Activated CD4-positive, alpha-beta T cell treated with anti-CD3 and anti-CD28 coated beads, Interleukin-2, amount 50 U/mL, for 16 hours (primary cell): ENCODE measurements at regions not wholly inside any gene's neighbourhood (a gene's known extent, or its start where the extent isn't known, plus 50 kb on each side); places are given as distances from the start of the nearest gene placed in this dataset.
"Not testable (repeated sequence)": the region's sequence is repeated elsewhere in the genome, so short reads cannot be mapped to it uniquely, and the experiment has no call there.

ENCODE experiments used
- DNase-seq: peaks from one replicate; pipeline ENCODE4 v3.0.0-alpha.2; 2020

- not testable (repeated sequence) for DNase-seq
These were observed 57.6 kb upstream of the BOLA1 start for GRCh38 chr1:149841597-149842238.

- not testable (repeated sequence) for DNase-seq
These were observed 56.8 kb upstream of the BOLA1 start for GRCh38 chr1:149842458-149843064.

- no peak for DNase-seq
These were observed 55.8 kb upstream of the BOLA1 start for GRCh38 chr1:149843431-149844041.

GRCh38 chr1:149844101-149844500, 55.3 kb upstream of the BOLA1 start:
- peak; percentile 71 for DNase-seq

GRCh38 chr1:149844650-149845255, 54.6 kb upstream of the BOLA1 start:
- no peak for DNase-seq

GRCh38 chr1:149845416-149845815, 54.0 kb upstream of the BOLA1 start:
- peak; percentile 34 for DNase-seq

GRCh38 chr1:149846042-149846441, 53.3 kb upstream of the BOLA1 start:
- peak; percentile 33 for DNase-seq

GRCh38 chr1:149846593-149847466, 52.5 kb upstream of the BOLA1 start:
- DNase-seq, result no peak

- peak; percentile 6 for DNase-seq
These were observed 50.8 kb upstream of the BOLA1 start for GRCh38 chr1:149848340-149849110.

- peak; percentile 45 for DNase-seq
These were observed 50.0 kb upstream of the BOLA1 start for GRCh38 chr1:149849111-149849946.
